OCI-LY3 (cell line): ENCODE measurements at regions not wholly inside any gene's neighbourhood (a gene's known extent, or its start where the extent isn't known, plus 50 kb on each side); places are given as distances from the start of the nearest gene placed in this dataset.

Experiments
- H2AFZ ChIP-seq: fragments of 200-600, 300-600 bp; shearing (Covaris generic); 2 replicates; pipeline ENCODE4 v1.6.0; 2014; ENCODE audit warnings: antibody characterized with exemption, low read depth, low read length
- H3K27ac ChIP-seq: fragments of 200-600, 300-600 bp; sonication (generic); 2 replicates; pipeline ENCODE4 v1.5.1; 2014; ENCODE audit warnings: mild to moderate bottlenecking, low read length, moderate library complexity, mixed read lengths
- H3K27me3 ChIP-seq: fragments of 200-600, 300-600 bp; sonication (generic); 2 replicates; pipeline ENCODE4 v1.6.1; 2014; ENCODE audit warnings: low read depth, low read length, mixed read lengths
- H3K36me3 ChIP-seq: fragments of 200-600, 300-600 bp; sonication (generic); replicated peaks from 2 replicates; pipeline ENCODE3; 2014; ENCODE audit warnings: low read depth, low read length, mixed read lengths
- H3K4me1 ChIP-seq: fragments of 300-600, 200-600 bp; sonication (generic); 2 replicates; pipeline ENCODE4 v1.6.1; 2014; ENCODE audit warnings: low read length, mixed read lengths
- H3K4me2 ChIP-seq: fragments of 200-600, 300-600 bp; sonication (generic); 2 replicates; pipeline ENCODE4 v1.6.1; 2014; ENCODE audit warnings: low read length, mixed read lengths
- H3K4me3 ChIP-seq: fragments of 300-600, 200-600 bp; sonication (generic); 2 replicates; pipeline ENCODE4 v1.5.1; 2014; ENCODE audit warnings: antibody characterized with exemption, mild to moderate bottlenecking, low read length, moderate library complexity
- H3K79me2 ChIP-seq: fragments of 300-600, 200-600 bp; shearing (Covaris generic); 2 replicates; pipeline ENCODE4 v1.6.1; 2014; ENCODE audit warnings: mild to moderate bottlenecking, low read length, mixed read lengths
- H3K9ac ChIP-seq: fragments of 300-600, 200-600 bp; shearing (Covaris generic); 2 replicates; pipeline ENCODE4 v1.6.0; 2014; ENCODE audit warnings: mild to moderate bottlenecking, low read length, moderate library complexity
- H3K9me3 ChIP-seq: fragments of 200-600, 300-600 bp; shearing (Covaris generic); 2 replicates; pipeline ENCODE4 v1.6.1; 2014; ENCODE audit warnings: low read length, mixed read lengths; ENCODE audit not compliant: insufficient read depth
- H4K20me1 ChIP-seq: fragments of 200-600, 300-600 bp; sonication (generic); 2 replicates; pipeline ENCODE4 v1.6.1; 2016; ENCODE audit warnings: low read length, mixed read lengths; ENCODE audit not compliant: insufficient read depth
- EZH2phosphoT487 ChIP-seq: fragments of 200-600 bp; shearing (Covaris generic); IDR thresholded peaks from 2 replicates; pipeline ENCODE4 v1.6.1; 2018; ENCODE audit warnings: antibody characterized with exemption, mixed run types, low read depth
- TF ChIP-seq, protein P1 (sequence below): fragments of 200-600, 300-600 bp; sonication (generic); IDR thresholded peaks from 2 replicates; pipeline ENCODE4 v1.5.1; 2014; ENCODE audit warnings: antibody characterized with exemption, low read length, low read depth

DNA sequence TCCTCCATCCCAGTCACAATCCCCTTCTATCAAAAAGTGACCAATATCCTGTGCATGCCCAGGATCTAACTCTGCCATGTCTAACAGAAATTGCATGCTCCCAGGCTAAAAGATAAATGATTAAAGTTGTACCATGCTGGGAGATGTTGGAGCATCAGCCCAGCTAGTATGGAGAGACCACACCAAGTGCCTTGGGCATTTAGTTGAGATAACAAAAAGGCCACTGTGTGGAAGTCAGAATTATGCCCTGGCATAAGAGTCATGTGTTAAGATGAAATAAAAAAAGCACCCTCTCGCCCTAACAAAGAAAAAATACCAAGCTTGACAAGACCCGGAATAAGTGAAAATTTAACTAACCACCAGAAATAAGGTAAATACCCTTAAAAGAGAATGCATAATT lies 155.9 kb upstream of the CENPE start:
- Histone ChIP-seq H3K9ac (no peak overlapping the region), H3K36me3 (no peaks in the 10 kb centered on the region), H3K27ac (no peak overlapping the region), H3K4me1 (no peaks in the 10 kb centered on the region), H4K20me1 (no peaks in the 10 kb centered on the region), H2AFZ (no peak overlapping the region), H3K9me3 (no peaks in the 10 kb centered on the region), H3K27me3 (no peaks in the 10 kb centered on the region), H3K4me2 (no peak overlapping the region), H3K4me3 (no peak overlapping the region), H3K79me2 (no peaks in the 10 kb centered on the region)
- no peak for TF ChIP-seq EZH2phosphoT487
- TF ChIP-seq, protein P1, sequence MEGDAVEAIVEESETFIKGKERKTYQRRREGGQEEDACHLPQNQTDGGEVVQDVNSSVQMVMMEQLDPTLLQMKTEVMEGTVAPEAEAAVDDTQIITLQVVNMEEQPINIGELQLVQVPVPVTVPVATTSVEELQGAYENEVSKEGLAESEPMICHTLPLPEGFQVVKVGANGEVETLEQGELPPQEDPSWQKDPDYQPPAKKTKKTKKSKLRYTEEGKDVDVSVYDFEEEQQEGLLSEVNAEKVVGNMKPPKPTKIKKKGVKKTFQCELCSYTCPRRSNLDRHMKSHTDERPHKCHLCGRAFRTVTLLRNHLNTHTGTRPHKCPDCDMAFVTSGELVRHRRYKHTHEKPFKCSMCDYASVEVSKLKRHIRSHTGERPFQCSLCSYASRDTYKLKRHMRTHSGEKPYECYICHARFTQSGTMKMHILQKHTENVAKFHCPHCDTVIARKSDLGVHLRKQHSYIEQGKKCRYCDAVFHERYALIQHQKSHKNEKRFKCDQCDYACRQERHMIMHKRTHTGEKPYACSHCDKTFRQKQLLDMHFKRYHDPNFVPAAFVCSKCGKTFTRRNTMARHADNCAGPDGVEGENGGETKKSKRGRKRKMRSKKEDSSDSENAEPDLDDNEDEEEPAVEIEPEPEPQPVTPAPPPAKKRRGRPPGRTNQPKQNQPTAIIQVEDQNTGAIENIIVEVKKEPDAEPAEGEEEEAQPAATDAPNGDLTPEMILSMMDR: no peak

DNA sequence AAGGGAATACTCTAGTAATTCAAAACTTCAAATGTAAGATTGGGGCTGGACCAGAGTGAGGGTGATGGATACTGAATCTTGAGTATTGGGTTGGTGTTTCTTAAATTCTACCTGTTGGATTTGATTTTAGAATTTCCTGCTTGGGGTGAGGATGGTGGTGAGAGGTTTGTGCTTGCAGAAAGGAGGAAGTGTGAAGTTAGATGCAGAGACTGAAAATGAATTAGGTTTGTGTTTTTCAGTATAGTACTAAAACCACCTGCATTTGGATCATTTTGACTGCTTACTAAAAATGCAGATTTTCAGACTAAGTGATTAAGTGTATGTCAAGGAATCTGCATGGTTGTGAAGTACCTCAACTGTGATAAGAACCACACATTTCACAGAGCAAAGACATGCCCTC lies 131.5 kb upstream of the CENPE start:
- Histone ChIP-seq H3K9me3 (no peaks in the 10 kb centered on the region), H3K4me2 (no peak overlapping the region), H3K79me2 (no peaks in the 10 kb centered on the region), H3K36me3 (no peaks in the 10 kb centered on the region), H3K27me3 (no peaks in the 10 kb centered on the region), H3K4me1 (peaks cover 11% of the 10 kb centered on the region), H3K9ac (no peak overlapping the region), H3K4me3 (no peak overlapping the region), H4K20me1 (no peaks in the 10 kb centered on the region), H3K27ac (no peak overlapping the region), H2AFZ (0 out of 2 replicates have a peak overlapping the region, but pooled peaks have one; percentile 17)
- TF ChIP-seq, protein P1: no peak
- TF ChIP-seq EZH2phosphoT487: no peak

DNA sequence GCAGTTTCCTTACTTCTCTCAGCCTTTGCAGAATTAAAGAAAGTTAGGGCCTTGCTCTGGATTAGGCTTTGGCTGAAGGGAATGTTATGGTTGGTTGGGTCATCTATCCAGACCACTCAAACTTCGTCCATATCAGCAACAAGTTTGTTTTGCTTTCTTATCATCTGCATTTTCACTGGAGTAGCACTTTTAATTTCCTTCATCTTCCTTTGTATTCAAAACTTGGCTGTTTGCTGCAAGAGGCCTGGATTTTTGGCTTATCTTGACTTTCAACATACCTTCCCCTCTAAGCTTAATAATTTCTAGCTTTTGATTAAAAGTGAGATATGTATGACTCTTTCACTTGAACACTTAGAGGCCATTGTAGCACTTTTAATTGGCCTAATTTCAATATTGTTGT lies 126.7 kb upstream of the CENPE start:
- Histone ChIP-seq H4K20me1 (no peaks in the 10 kb centered on the region), H3K79me2 (no peaks in the 10 kb centered on the region), H3K27ac (no peak overlapping the region), H3K36me3 (no peaks in the 10 kb centered on the region), H3K9ac (no peak overlapping the region), H3K9me3 (no peaks in the 10 kb centered on the region), H3K27me3 (no peaks in the 10 kb centered on the region), H3K4me1 (peaks cover 6% of the 10 kb centered on the region), H2AFZ (no peak overlapping the region), H3K4me2 (no peak overlapping the region), H3K4me3 (no peak overlapping the region)
- TF ChIP-seq, protein P1: no peak
- no peak for TF ChIP-seq EZH2phosphoT487

DNA sequence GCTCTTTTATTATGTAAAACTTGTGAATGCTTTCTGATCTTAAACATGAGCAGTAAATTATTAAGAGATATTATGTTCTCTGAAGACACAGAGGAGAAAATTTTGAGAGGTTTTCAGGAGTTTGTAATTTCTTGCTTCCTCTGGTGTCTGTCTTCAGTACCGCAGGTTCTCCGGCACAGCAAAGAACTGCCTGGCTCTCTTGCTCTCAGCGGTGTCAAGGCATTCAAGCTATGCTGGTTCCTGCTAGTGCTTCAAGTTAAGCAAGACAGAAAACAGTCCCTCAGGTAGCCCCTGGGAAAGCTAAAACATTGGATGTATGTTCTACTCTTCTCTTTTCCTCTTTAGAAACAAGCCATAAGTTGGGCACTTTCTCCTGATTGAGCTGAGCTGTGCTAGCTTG lies 120.2 kb upstream of the CENPE start:
- H3K36me3 ChIP-seq: no peaks in the 10 kb centered on the region
- TF ChIP-seq EZH2phosphoT487: no peak
- TF ChIP-seq, protein P1: no peak
- H4K20me1 ChIP-seq: no peaks in the 10 kb centered on the region
- no peaks in the 10 kb centered on the region for H3K27me3 ChIP-seq
- H2AFZ ChIP-seq: no peak overlapping the region
- H3K4me2 ChIP-seq: no peak overlapping the region
- no peak overlapping the region for H3K27ac ChIP-seq
- H3K4me3 ChIP-seq: no peak overlapping the region
- H3K4me1 ChIP-seq: no peaks in the 10 kb centered on the region
- H3K79me2 ChIP-seq: no peaks in the 10 kb centered on the region
- H3K9me3 ChIP-seq: peaks cover 12% of the 10 kb centered on the region; the same call in 1 of the 2 replicates
- H3K9ac ChIP-seq: no peak overlapping the region
